HG03159 (cell line): ENCODE measurements at regions not wholly inside any gene's neighbourhood (a gene's known extent, or its start where the extent isn't known, plus 50 kb on each side); places are given as distances from the start of the nearest gene placed in this dataset.
A peak's percentile ranks its signal among the peaks of the same experiment; 100 is the strongest.
"Not testable (repeated sequence)": the region's sequence is repeated elsewhere in the genome, so short reads cannot be mapped to it uniquely, and the experiment has no call there.

Experiments used
- ATAC-seq: cut with Tn5 transposase; IDR thresholded peaks from one replicate; pipeline ENCODE4 v1.9.1; 2021; ENCODE audit warnings: mild to moderate bottlenecking, moderate library complexity; ENCODE audit not compliant: unreplicated experiment

GRCh38 chr18:51520676-51521180, 323.2 kb upstream of the MEX3C start:
- no peak for ATAC-seq

GRCh38 chr18:51522338-51522737, 324.9 kb upstream of the MEX3C start:
- no peak for ATAC-seq

- ATAC-seq, result no peak
These were observed 325.3 kb upstream of the MEX3C start for GRCh38 chr18:51522821-51523220.

- no peak for ATAC-seq
These were observed 326.2 kb upstream of the MEX3C start for GRCh38 chr18:51523671-51524070.

- no peak for ATAC-seq
These were observed 328.2 kb upstream of the MEX3C start for GRCh38 chr18:51525453-51526225.

GRCh38 chr18:51527826-51528225, 330.3 kb upstream of the MEX3C start:
- no peak for ATAC-seq

- no peak for ATAC-seq
These were observed 334.0 kb upstream of the MEX3C start for GRCh38 chr18:51531501-51531900.

GRCh38 chr18:51537487-51537886, 340.0 kb upstream of the MEX3C start:
- peak; percentile 90 for ATAC-seq

- ATAC-seq, result no peak
These were observed 343.1 kb upstream of the MEX3C start for GRCh38 chr18:51540562-51540961.

- ATAC-seq, result no peak
These were observed 343.7 kb upstream of the MEX3C start for GRCh38 chr18:51541230-51541629.

GRCh38 chr18:51543658-51544155, 346.2 kb upstream of the MEX3C start:
- no peak for ATAC-seq

- no peak for ATAC-seq
These were observed 348.0 kb upstream of the MEX3C start for GRCh38 chr18:51545446-51545845.

- no peak for ATAC-seq
These were observed 361.9 kb upstream of the MEX3C start for GRCh38 chr18:51559198-51559901.

- ATAC-seq, result no peak
These were observed 362.4 kb upstream of the MEX3C start for GRCh38 chr18:51559902-51560287.

- no peak for ATAC-seq
These were observed 364.3 kb upstream of the MEX3C start for GRCh38 chr18:51561821-51562220.

GRCh38 chr18:51562866-51563265, 365.4 kb upstream of the MEX3C start:
- ATAC-seq, result no peak

- ATAC-seq, result no peak
These were observed 365.9 kb upstream of the MEX3C start for GRCh38 chr18:51563396-51563795.

- no peak for ATAC-seq
These were observed 370.7 kb upstream of the MEX3C start for GRCh38 chr18:51568151-51568550.

GRCh38 chr18:51569153-51569552, 371.7 kb upstream of the MEX3C start:
- ATAC-seq, result no peak

- ATAC-seq, result no peak
These were observed 372.1 kb upstream of the MEX3C start for GRCh38 chr18:51569561-51569960.

- ATAC-seq, result not testable (repeated sequence)
These were observed 372.6 kb upstream of the MEX3C start for GRCh38 chr18:51570071-51570470.

GRCh38 chr18:51573886-51574285, 376.4 kb upstream of the MEX3C start:
- not testable (repeated sequence) for ATAC-seq
